Activated naive CD4-positive, alpha-beta T cell treated with anti-CD3 and anti-CD28 coated beads for 36 hours (primary cell): ENCODE measurements at regions not wholly inside any gene's neighbourhood (a gene's known extent, or its start where the extent isn't known, plus 50 kb on each side); places are given as distances from the start of the nearest gene placed in this dataset.
"Not testable (repeated sequence)": the region's sequence is repeated elsewhere in the genome, so short reads cannot be mapped to it uniquely, and the experiment has no call there.

Source experiments
- CTCF ChIA-PET: fragments of 350-600 bp; sonication (Branson Sonifier 250); formaldehyde crosslinking; loops from one replicate; lab custom pipeline; 2021; ENCODE audit warnings: antibody characterized with exemption; lab: Charles Lee
- DNase-seq: peaks from one replicate; pipeline ENCODE4 v3.0.0-alpha.2; 2020
- H3K27ac Mint-ChIP-seq: one replicate; pipeline ENCODE4 v1.8.0; 2021; ENCODE audit warnings: mild to moderate bottlenecking, mixed read lengths
- H3K27me3 Mint-ChIP-seq: one replicate; pipeline ENCODE4 v1.8.0; 2021; ENCODE audit warnings: low read depth, mixed read lengths
- H3K36me3 Mint-ChIP-seq: one replicate; pipeline ENCODE4 v1.8.0; 2021; ENCODE audit warnings: low read depth, mixed read lengths
- H3K4me1 Mint-ChIP-seq: one replicate; pipeline ENCODE4 v1.8.0; 2021; ENCODE audit warnings: low read depth, mixed read lengths
- H3K4me3 Mint-ChIP-seq: one replicate; pipeline ENCODE4 v1.8.0; 2021; ENCODE audit warnings: mild to moderate bottlenecking, moderate library complexity, mixed read lengths
- H3K9me3 Mint-ChIP-seq: one replicate; pipeline ENCODE4 v1.8.0; 2021; ENCODE audit warnings: mixed read lengths
- intact Hi-C: fragments of 100-400 bp; cut with micrococcal nuclease; formaldehyde crosslinking; loops from one replicate; pipeline ENCODE4 v1.15.1; 2023

GRCh38 chr22:10708175-10708574, 4819.8 kb upstream of the OR11H1 start:
- not testable (repeated sequence) for H3K9me3 Mint-ChIP-seq

GRCh38 chr22:10710923-10711322, 4817.1 kb upstream of the OR11H1 start:
- H3K4me3 Mint-ChIP-seq, H3K4me1 Mint-ChIP-seq, intact Hi-C loops, H3K36me3 Mint-ChIP-seq, H3K27ac Mint-ChIP-seq, DNase-seq, CTCF ChIA-PET, H3K27me3 Mint-ChIP-seq: not testable (repeated sequence)
- peaks cover 24% of the 10 kb centered on the region for H3K9me3 Mint-ChIP-seq

More at GRCh38 chr22:10708175-10708574, 4819.8 kb upstream of the OR11H1 start:
- H3K27ac Mint-ChIP-seq, intact Hi-C loops, DNase-seq, H3K4me1 Mint-ChIP-seq, H3K4me3 Mint-ChIP-seq, CTCF ChIA-PET, H3K27me3 Mint-ChIP-seq, H3K36me3 Mint-ChIP-seq: not testable (repeated sequence)

DNA sequence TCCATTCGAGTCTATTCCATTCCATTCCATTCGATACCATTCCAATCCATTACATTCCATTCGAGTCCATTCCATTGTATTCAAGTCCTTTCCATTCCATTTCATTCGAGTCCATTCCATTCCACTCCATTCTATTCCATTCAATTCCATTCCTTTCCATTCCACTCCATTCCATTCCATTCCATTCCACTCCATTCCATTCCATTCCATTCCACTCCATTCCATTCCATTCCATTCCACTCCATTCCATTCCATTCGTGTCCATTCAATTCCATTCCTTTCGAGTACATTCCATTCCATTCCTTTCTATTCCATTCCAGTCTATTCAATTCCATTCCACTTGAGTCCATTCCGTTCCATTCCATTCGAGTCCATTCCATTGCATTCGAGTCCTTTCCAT, 4805.2 kb upstream of the OR11H1 start:
- H3K27me3 Mint-ChIP-seq, H3K4me1 Mint-ChIP-seq, CTCF ChIA-PET, H3K4me3 Mint-ChIP-seq, DNase-seq, H3K27ac Mint-ChIP-seq, intact Hi-C loops: not testable (repeated sequence)
- Mint-ChIP-seq H3K36me3 (peaks cover 72% of the 10 kb centered on the region), H3K9me3 (peaks cover 97% of the 10 kb centered on the region)

DNA sequence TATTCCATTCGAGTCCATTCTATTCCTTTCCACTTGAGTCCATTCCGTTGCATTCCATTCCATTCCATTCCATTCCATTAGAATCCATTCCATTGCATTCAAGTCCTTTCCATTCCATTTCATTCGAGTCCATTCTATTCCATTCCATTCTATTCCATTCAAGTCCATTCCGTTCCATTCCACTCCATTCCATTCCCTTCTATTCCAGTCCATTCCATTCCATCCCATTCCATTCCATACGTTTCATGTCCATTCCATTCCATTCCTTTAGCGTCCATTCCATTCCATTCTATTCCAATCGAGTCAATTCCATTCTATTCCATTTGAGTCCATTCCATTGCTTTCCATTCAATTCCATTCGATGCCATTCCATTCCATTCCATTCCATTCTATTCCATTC, 4804.0 kb upstream of the OR11H1 start:
- H3K27me3 Mint-ChIP-seq, H3K27ac Mint-ChIP-seq, DNase-seq, H3K4me1 Mint-ChIP-seq, H3K4me3 Mint-ChIP-seq, intact Hi-C loops, CTCF ChIA-PET: not testable (repeated sequence)
- Mint-ChIP-seq H3K9me3 (peaks cover 97% of the 10 kb centered on the region), H3K36me3 (peaks cover 73% of the 10 kb centered on the region)

DNA sequence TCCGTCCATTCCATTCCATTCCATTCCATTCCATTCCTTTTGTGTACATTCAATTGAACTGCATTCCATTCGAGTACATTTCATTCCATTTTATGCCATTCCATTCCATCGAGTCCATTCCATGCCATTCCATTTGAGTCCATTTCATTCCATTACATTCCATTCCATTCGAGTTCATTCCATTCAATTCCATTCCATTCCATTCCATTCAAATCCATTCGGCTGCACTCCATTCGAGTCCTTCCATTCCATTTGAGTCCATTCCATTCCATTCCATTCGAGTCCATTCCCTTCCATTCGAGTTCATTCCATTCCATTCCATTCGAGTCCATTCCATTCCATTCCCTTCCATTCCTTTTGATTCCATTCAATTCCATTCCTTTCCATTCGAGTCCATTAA, 4800.6 kb upstream of the OR11H1 start:
- intact Hi-C loops: no loop called here
- Mint-ChIP-seq H3K27me3 (no peaks in the 10 kb centered on the region), H3K4me1 (no peaks in the 10 kb centered on the region), H3K4me3 (no peak overlapping the region), H3K9me3 (peaks cover 86% of the 10 kb centered on the region), H3K27ac (no peak overlapping the region), H3K36me3 (peaks cover 61% of the 10 kb centered on the region)
- CTCF ChIA-PET: no interaction called here
- no peak for DNase-seq

DNA sequence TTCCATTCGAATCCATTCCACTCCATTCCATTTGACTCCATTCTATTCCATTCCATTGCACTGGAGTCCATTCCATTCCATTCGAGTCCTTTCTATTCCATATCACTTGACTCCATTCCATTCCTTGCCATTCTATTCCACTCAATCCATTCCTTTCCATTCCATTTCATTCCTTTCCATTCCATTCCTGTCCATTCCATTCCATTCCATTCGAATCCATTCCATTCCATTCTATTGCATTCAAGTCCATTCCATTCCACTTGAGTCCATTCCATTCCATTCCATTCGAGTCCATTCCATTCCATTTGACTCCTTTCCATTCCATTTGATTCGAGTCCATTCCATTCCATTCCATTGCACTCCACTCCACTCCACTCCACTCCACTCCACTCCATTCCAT, 4798.0 kb upstream of the OR11H1 start:
- intact Hi-C loops, H3K27ac Mint-ChIP-seq, H3K27me3 Mint-ChIP-seq, CTCF ChIA-PET, DNase-seq, H3K4me1 Mint-ChIP-seq, H3K4me3 Mint-ChIP-seq: not testable (repeated sequence)
- Mint-ChIP-seq H3K9me3 (peaks cover 68% of the 10 kb centered on the region), H3K36me3 (peaks cover 46% of the 10 kb centered on the region)

- peaks cover 44% of the 10 kb centered on the region for H3K36me3 Mint-ChIP-seq
- H3K27me3 Mint-ChIP-seq, H3K4me3 Mint-ChIP-seq, CTCF ChIA-PET, DNase-seq, H3K27ac Mint-ChIP-seq, H3K4me1 Mint-ChIP-seq, intact Hi-C loops: not testable (repeated sequence)
- peaks cover 63% of the 10 kb centered on the region for H3K9me3 Mint-ChIP-seq
Measured at GRCh38 chr22:10730706-10731105, 4797.3 kb upstream of the OR11H1 start.

GRCh38 chr22:10731246-10731974, 4796.6 kb upstream of the OR11H1 start:
- CTCF ChIA-PET, H3K4me1 Mint-ChIP-seq, DNase-seq, H3K27ac Mint-ChIP-seq, H3K27me3 Mint-ChIP-seq, intact Hi-C loops, H3K4me3 Mint-ChIP-seq: not testable (repeated sequence)
- Mint-ChIP-seq H3K36me3 (peaks cover 41% of the 10 kb centered on the region), H3K9me3 (peaks cover 56% of the 10 kb centered on the region)

DNA sequence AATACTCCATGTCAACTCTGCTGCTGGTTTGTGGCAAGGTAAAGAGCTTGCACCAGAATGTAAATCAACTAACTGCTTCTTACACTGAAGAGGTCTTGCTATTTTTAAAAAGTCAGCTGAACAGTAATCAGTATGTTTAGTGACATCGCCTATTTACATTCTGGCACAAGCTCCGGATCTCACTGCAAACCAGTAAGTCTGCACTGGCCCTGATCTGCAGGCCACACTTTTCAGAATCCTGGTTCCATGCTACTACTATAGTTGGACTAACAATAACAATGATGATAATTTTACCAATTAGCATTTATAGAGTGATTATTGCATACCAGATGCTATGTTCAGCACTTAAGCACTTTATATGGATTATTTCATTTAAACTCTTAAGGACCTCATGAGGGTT, 4792.9 kb upstream of the OR11H1 start:
- H3K27me3 Mint-ChIP-seq, H3K36me3 Mint-ChIP-seq, intact Hi-C loops, H3K4me3 Mint-ChIP-seq, H3K27ac Mint-ChIP-seq, DNase-seq, H3K4me1 Mint-ChIP-seq, CTCF ChIA-PET: not testable (repeated sequence)
- peaks cover 42% of the 10 kb centered on the region for H3K9me3 Mint-ChIP-seq

- CTCF ChIA-PET, H3K36me3 Mint-ChIP-seq, DNase-seq, H3K27ac Mint-ChIP-seq, intact Hi-C loops, H3K4me3 Mint-ChIP-seq, H3K4me1 Mint-ChIP-seq, H3K27me3 Mint-ChIP-seq: not testable (repeated sequence)
- H3K9me3 Mint-ChIP-seq: peaks cover 40% of the 10 kb centered on the region
Measured at GRCh38 chr22:10736879-10737278, 4791.1 kb upstream of the OR11H1 start.

DNA sequence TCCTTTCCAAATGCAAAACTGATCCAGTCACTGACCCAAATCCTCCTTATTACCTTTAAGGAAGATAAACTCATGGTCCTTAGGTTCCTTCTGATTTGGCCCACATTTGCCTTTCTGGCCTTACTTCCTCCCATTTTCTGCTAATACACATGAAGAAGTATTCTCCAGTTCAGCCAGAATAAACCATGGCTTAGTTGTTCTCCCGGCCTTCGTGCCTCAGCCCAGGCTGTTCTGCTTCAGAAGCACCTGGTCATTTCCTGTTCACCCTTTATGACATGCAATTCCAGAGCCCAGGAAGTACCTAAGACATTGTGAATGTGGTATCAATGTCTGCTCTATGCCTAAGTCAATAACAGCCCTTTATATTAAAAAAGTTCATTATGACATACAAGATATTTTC, 4790.1 kb upstream of the OR11H1 start:
- H3K4me1 Mint-ChIP-seq, H3K4me3 Mint-ChIP-seq, H3K27ac Mint-ChIP-seq, H3K36me3 Mint-ChIP-seq, CTCF ChIA-PET, H3K27me3 Mint-ChIP-seq, DNase-seq, intact Hi-C loops: not testable (repeated sequence)
- peaks cover 40% of the 10 kb centered on the region for H3K9me3 Mint-ChIP-seq

GRCh38 chr22:10741210-10741609, 4786.8 kb upstream of the OR11H1 start:
- Mint-ChIP-seq H3K27me3 (no peaks in the 10 kb centered on the region), H3K4me3 (no peak overlapping the region), H3K9me3 (peaks cover 45% of the 10 kb centered on the region), H3K36me3 (peaks cover 10% of the 10 kb centered on the region), H3K27ac (no peak overlapping the region), H3K4me1 (no peaks in the 10 kb centered on the region)
- CTCF ChIA-PET: no interaction called here
- no peak for DNase-seq
- intact Hi-C loops: no loop called here

DNA sequence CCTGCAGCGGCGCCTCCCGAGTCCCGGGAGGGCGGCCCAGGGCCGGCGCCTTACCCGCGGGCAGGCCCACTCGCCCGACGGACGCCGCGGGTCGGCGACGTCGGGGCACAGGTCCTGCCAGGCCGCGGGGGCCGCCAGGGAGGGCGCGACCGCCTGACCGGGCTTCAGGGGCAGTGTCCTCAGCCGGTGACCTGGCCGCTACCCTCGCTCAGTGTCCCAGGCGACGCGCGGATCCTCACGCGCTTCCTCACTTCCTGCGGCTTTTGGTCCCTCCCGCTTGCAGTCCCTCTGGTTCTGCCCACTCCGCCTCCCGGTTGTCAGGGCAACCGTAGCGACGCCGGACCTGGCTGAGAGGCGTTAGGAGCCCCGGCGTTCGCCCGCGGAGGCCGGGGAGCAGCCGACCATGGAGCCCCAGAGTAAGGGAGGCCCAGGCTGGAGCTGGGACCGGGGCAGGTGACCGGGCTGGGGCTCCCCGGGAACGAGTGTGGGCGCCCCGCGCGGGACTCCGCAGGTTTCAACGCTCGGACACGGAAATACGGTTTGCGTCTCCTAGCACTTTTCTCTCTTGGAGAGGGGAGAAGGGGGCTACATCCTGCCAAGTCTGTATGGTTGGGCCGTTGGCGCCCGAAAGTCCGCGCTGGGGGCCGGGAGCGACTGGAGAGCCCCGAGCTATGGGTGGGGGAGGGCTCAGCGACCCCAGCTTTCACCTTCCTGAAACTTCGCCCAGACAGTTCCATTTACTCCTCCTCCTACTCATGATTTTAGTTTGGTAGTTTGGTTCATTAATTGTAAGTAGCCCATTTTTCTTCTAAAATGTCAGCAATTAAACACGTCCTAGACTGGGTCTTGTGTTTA, 4786.0 kb upstream of the OR11H1 start:
- H3K4me3 Mint-ChIP-seq, DNase-seq, H3K4me1 Mint-ChIP-seq, H3K27me3 Mint-ChIP-seq, CTCF ChIA-PET, H3K27ac Mint-ChIP-seq, intact Hi-C loops: not testable (repeated sequence)
- peaks cover 10% of the 10 kb centered on the region for H3K36me3 Mint-ChIP-seq
- H3K9me3 Mint-ChIP-seq: peaks cover 45% of the 10 kb centered on the region
